ENCODE measurements at regions not wholly inside any gene's neighbourhood (a gene's known extent, or its start where the extent isn't known, plus 50 kb on each side); places are given as distances from the start of the nearest gene placed in this dataset.
"Not testable (repeated sequence)": the region's sequence is repeated elsewhere in the genome, so short reads cannot be mapped to it uniquely, and the experiment has no call there.

DNA sequence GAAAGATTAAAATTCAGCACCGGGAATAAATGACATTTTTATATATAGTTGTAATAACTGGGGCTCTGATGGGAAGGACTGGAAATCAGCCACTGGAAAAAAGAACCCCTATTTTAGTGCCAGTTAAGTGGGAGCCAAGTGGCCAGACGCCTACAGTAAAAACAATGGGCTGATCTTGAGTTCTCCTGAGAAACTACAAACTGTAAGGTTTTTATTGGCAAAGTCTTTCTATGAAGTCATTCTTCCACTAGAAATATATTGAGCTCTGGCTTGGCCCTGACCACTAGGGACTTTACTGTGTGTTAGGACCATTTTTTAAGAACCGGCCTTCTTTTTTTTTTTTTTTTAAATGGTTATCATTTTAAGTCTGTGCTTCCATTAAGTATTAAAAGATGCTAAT lies 79.6 kb downstream of the ZNF22 start:
- H3K4me3 ChIP-seq (ENCODE audit: low read depth in 1 of 2, low read length in 2 of 2): no peak overlapping the region
- H3K27ac ChIP-seq (ENCODE audit: low read length): no peak overlapping the region
- H3K27me3 ChIP-seq (ENCODE audit: low read depth, low read length): no peaks in the 10 kb centered on the region
- no peaks in the 10 kb centered on the region for H3K4me1 ChIP-seq (ENCODE audit: control insufficient read depth in 1 of 2, insufficient read depth in 2 of 2, low read length in 2 of 2)
- no peaks in the 10 kb centered on the region for H3K9me3 ChIP-seq (ENCODE audit: control insufficient read depth in 1 of 2, low read length in 2 of 2)
- H3K36me3 ChIP-seq (ENCODE audit: control insufficient read depth in 1 of 2, insufficient read depth in 2 of 2, low read length in 2 of 2): no peaks in the 10 kb centered on the region

DNA sequence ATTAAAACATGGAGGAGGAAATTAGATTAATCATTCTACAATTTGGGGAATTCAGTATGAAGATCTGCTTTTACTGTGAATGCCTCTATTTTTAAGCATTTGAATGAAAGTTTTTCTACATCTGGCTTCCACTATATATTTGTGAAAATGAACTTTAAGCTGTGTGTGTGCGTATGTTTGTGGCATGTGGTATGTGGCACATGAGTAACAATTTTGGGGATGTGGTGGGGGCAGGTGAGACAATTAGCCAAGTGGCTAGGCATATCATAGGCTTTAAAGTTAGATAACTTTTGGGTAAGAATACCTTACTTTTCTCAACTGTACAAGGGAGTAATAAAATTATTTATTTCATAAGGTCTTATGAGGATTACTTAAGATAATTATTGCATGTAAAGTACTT lies 81.5 kb downstream of the ZNF22 start:
- no peaks in the 10 kb centered on the region for H3K4me1 ChIP-seq (ENCODE audit: control insufficient read depth in 1 of 2, insufficient read depth in 2 of 2, low read length in 2 of 2)
- peaks cover 0 to 10% of the 10 kb centered on the region in 2 donors for H3K9me3 ChIP-seq (ENCODE audit: control insufficient read depth in 1 of 2, low read length in 2 of 2)
- H3K36me3 ChIP-seq (ENCODE audit: control insufficient read depth in 1 of 2, insufficient read depth in 2 of 2, low read length in 2 of 2): no peaks in the 10 kb centered on the region
- no peak overlapping the region for H3K27ac ChIP-seq (ENCODE audit: low read length)
- H3K27me3 ChIP-seq (ENCODE audit: low read depth, low read length): no peaks in the 10 kb centered on the region
- H3K4me3 ChIP-seq (ENCODE audit: low read depth in 1 of 2, low read length in 2 of 2): no peak overlapping the region

DNA sequence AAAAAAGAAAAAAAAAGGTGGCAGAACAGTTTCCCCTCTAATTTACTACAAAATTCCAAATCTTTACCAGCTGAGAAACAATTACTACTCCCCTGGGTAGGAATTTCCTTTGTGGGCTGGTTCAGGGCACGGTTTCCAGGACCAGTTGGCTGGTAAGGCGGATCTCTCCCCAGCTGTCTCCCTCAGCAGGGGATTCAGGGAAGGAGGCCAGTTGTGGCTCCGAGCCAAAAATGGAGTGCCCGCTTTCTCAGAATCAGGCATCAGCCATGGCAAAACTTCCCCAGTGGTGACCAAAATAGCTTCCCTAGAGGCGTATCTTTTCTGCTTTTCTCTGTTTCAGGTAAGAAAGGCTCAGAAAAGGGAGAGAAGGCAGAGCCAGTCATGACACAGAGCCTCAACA lies 91.2 kb downstream of the ZNF22 start:
- H3K4me1 ChIP-seq (ENCODE audit: control insufficient read depth in 1 of 2, insufficient read depth in 2 of 2, low read length in 2 of 2): no peaks in the 10 kb centered on the region
- H3K4me3 ChIP-seq (ENCODE audit: low read depth in 1 of 2, low read length in 2 of 2): no peak overlapping the region
- H3K36me3 ChIP-seq (ENCODE audit: control insufficient read depth in 1 of 2, insufficient read depth in 2 of 2, low read length in 2 of 2): no peaks in the 10 kb centered on the region
- H3K9me3 ChIP-seq (ENCODE audit: control insufficient read depth in 1 of 2, low read length in 2 of 2): no peaks in the 10 kb centered on the region
- H3K27ac ChIP-seq (ENCODE audit: low read length): no peak overlapping the region
- no peaks in the 10 kb centered on the region for H3K27me3 ChIP-seq (ENCODE audit: low read depth, low read length)

DNA sequence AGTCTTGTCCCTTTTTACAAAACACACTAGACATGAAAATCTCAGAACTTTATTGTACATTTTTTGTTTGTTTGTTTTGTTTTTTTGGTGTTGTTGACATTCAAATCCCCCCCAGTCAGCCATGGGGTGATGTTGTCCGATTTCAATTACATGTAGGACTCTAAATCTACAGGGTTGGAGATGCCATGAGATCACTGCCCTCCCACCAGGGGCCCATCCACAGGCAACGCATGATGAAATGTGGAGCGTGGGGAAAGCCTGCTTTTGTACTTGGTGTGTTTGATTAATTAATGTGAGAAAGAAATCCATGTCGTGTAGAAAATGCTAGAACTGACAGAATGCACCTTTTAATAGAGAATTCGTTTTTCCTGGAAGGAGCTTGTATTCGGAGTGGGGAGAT lies 93.2 kb downstream of the ZNF22 start:
- Histone ChIP-seq H3K27ac (ENCODE audit: low read length) (no peak overlapping the region), H3K4me1 (ENCODE audit: control insufficient read depth in 1 of 2, insufficient read depth in 2 of 2, low read length in 2 of 2) (no peaks in the 10 kb centered on the region), H3K36me3 (ENCODE audit: control insufficient read depth in 1 of 2, insufficient read depth in 2 of 2, low read length in 2 of 2) (no peaks in the 10 kb centered on the region), H3K27me3 (ENCODE audit: low read depth, low read length) (no peaks in the 10 kb centered on the region), H3K9me3 (ENCODE audit: control insufficient read depth in 1 of 2, low read length in 2 of 2) (no peaks in the 10 kb centered on the region), H3K4me3 (ENCODE audit: low read depth in 1 of 2, low read length in 2 of 2) (no peak overlapping the region)

DNA sequence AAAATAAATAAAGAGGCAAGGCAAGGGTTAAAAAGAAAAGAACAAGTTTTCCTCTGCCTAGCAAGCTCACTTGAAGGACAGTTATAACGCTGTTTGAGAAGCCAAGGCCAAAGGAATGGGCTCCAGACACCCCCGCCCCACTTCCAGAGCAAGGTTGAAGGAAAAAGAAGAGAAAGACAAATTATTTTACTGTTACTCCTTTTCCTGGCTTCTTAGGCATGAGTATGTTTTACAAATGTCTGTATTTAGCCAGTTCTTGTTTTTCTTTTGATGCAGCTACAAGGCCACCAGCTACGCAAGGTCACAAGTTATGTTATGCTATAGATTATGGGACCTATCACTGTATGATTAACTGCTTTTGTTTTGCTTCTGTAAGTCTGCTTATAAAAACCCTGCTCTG lies 94.6 kb downstream of the ZNF22 start:
- no peak overlapping the region for H3K27ac ChIP-seq (ENCODE audit: low read length)

DNA sequence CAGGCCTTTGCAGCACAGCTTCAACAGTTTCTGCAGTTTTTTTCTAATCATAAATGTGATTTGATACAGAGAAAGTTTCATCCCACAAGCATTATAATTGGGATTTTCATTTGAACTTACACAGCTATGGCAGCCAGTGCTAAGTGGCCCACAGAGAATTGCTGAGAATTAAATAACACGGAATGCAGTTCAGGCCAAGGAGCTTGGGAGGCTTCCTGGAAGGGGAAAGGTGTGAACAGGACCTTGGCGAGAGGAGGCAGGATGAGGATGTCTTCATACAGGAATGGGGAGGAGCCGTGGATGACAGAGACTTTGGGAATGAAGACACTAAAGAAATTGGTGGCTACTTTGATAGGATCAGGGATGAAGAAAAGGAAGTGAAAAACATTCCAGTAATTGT lies 95.3 kb downstream of the ZNF22 start:
- H3K27ac ChIP-seq (ENCODE audit: low read length): no peak overlapping the region
- no peaks in the 10 kb centered on the region for H3K27me3 ChIP-seq (ENCODE audit: low read depth, low read length)
- H3K36me3 ChIP-seq (ENCODE audit: control insufficient read depth in 1 of 2, insufficient read depth in 2 of 2, low read length in 2 of 2): no peaks in the 10 kb centered on the region
- H3K9me3 ChIP-seq (ENCODE audit: control insufficient read depth in 1 of 2, low read length in 2 of 2): no peaks in the 10 kb centered on the region
- H3K4me3 ChIP-seq (ENCODE audit: low read depth in 1 of 2, low read length in 2 of 2): no peak overlapping the region
- no peaks in the 10 kb centered on the region for H3K4me1 ChIP-seq (ENCODE audit: control insufficient read depth in 1 of 2, insufficient read depth in 2 of 2, low read length in 2 of 2)

More for the DNA sequence above, 94.6 kb downstream of the ZNF22 start:
- no peaks in the 10 kb centered on the region for H3K4me1 ChIP-seq (ENCODE audit: control insufficient read depth in 1 of 2, insufficient read depth in 2 of 2, low read length in 2 of 2)
- H3K27me3 ChIP-seq (ENCODE audit: low read depth, low read length): no peaks in the 10 kb centered on the region
- no peaks in the 10 kb centered on the region for H3K9me3 ChIP-seq (ENCODE audit: control insufficient read depth in 1 of 2, low read length in 2 of 2)
- H3K4me3 ChIP-seq (ENCODE audit: low read depth in 1 of 2, low read length in 2 of 2): no peak overlapping the region
- H3K36me3 ChIP-seq (ENCODE audit: control insufficient read depth in 1 of 2, insufficient read depth in 2 of 2, low read length in 2 of 2): no peaks in the 10 kb centered on the region

DNA sequence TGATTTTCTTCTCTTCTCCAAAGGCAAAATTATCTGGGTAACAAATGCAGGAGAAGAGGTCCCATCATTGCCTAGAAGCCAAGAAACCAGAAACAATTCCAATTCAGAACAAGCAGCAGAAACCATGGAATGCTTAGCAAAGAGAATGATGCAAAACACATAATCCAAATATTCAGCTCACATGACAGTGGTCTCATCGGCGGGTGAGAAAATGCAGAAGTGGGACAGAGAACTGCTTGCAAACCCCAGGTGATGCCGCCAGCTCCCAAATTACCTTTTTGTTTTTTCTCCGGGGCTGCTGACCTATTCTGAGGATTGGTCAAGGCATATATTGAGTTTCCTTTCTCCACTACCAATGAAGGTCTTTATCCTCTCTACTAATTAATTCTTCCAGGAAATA lies 99.7 kb downstream of the ZNF22 start:
- no peak overlapping the region for H3K4me3 ChIP-seq (ENCODE audit: low read depth in 1 of 2, low read length in 2 of 2)
- no peaks in the 10 kb centered on the region for H3K4me1 ChIP-seq (ENCODE audit: control insufficient read depth in 1 of 2, insufficient read depth in 2 of 2, low read length in 2 of 2)
- H3K9me3 ChIP-seq (ENCODE audit: control insufficient read depth in 1 of 2, low read length in 2 of 2): no peaks in the 10 kb centered on the region
- H3K36me3 ChIP-seq (ENCODE audit: control insufficient read depth in 1 of 2, insufficient read depth in 2 of 2, low read length in 2 of 2): no peaks in the 10 kb centered on the region
- H3K27me3 ChIP-seq (ENCODE audit: low read depth, low read length): no peaks in the 10 kb centered on the region
- no peak overlapping the region for H3K27ac ChIP-seq (ENCODE audit: low read length)

DNA sequence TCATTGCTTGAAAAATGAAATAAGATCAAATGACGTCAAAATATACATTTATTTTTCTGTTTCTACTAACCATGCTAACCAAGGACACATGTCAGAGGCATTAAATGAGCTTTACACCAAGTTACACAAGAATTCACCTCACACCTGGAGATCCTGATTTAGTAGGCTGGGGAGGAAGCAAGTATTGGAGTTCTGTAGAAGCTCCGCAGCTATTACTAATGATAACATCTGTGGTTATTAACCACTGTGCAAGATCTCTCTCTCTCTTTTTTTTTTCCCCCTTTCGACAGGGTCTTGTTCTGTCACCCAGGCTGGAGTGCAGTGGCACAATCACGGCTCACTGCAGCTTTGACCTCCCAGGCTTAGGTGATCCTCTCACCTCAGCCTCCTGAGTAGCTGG lies 104.0 kb downstream of the ZNF22 start:
- H3K4me1 ChIP-seq (ENCODE audit: control insufficient read depth in 1 of 2, insufficient read depth in 2 of 2, low read length in 2 of 2): no peaks in the 10 kb centered on the region
- H3K36me3 ChIP-seq (ENCODE audit: control insufficient read depth in 1 of 2, insufficient read depth in 2 of 2, low read length in 2 of 2): no peaks in the 10 kb centered on the region
- H3K27me3 ChIP-seq (ENCODE audit: low read depth, low read length): no peaks in the 10 kb centered on the region
- no peaks in the 10 kb centered on the region for H3K9me3 ChIP-seq (ENCODE audit: control insufficient read depth in 1 of 2, low read length in 2 of 2)
- no peak overlapping the region for H3K27ac ChIP-seq (ENCODE audit: low read length)
- no peak overlapping the region for H3K4me3 ChIP-seq (ENCODE audit: low read depth in 1 of 2, low read length in 2 of 2)

DNA sequence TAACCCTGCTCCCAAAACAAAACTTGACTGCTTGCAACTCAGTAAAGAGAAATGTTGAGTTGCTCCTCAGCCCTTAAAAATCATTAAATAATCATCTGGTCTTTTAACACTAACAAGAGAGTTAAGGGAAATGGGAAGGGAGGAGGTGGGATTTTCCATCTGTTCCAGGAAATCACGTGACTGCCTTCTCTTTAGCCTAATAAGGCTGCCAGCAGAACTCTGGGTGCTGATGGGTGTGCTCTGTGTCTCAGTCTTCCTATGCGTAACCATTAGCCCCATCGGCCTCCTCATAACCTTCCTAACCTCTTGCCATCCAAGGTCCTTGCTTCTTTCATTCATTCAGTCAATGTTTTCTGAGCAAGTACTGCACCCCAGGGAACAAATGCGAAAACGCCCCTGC lies 104.6 kb downstream of the ZNF22 start:
- H3K4me3 ChIP-seq (ENCODE audit: low read depth in 1 of 2, low read length in 2 of 2); H3K9me3 ChIP-seq (ENCODE audit: control insufficient read depth in 1 of 2, low read length in 2 of 2); H3K27ac ChIP-seq (ENCODE audit: low read length); H3K4me1 ChIP-seq (ENCODE audit: control insufficient read depth in 1 of 2, insufficient read depth in 2 of 2, low read length in 2 of 2); H3K36me3 ChIP-seq (ENCODE audit: control insufficient read depth in 1 of 2, insufficient read depth in 2 of 2, low read length in 2 of 2); H3K27me3 ChIP-seq (ENCODE audit: low read depth, low read length): not testable (repeated sequence)

DNA sequence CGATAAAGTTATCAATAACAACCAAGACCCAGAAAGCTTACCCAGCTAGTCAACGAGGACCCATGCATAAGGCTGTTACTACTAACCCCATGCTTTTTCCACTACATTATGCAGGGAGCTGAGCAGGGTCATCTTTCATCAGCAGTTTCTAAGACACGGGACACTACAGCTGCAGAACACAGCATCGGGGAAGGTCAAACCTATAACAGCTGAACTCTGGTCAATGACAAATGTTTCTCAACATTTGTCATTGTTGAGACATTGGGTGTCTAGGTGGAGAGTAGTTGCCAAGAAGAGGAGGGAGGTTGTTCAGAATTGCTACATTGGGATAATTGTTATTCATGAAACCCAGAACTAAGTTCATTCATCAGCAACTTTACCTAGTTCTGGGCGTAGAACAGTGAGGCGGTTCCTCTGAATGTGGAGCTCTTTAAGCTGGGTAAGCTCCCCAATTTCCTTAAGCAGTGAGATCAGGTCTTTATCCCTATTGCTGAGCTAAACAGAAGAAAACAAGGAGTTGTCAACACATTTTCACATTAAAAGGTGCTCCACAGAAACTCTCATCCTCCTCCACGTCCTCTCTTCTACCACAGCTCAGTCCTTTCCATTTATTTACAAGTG lies 105.6 kb downstream of the ZNF22 start:
- H3K36me3 ChIP-seq (ENCODE audit: control insufficient read depth in 1 of 2, insufficient read depth in 2 of 2, low read length in 2 of 2): no peaks in the 10 kb centered on the region
- no peaks in the 10 kb centered on the region for H3K9me3 ChIP-seq (ENCODE audit: control insufficient read depth in 1 of 2, low read length in 2 of 2)
- no peak overlapping the region for H3K27ac ChIP-seq (ENCODE audit: low read length)
- H3K27me3 ChIP-seq (ENCODE audit: low read depth, low read length): no peaks in the 10 kb centered on the region
- no peak overlapping the region for H3K4me3 ChIP-seq (ENCODE audit: low read depth in 1 of 2, low read length in 2 of 2)
- no peaks in the 10 kb centered on the region for H3K4me1 ChIP-seq (ENCODE audit: control insufficient read depth in 1 of 2, insufficient read depth in 2 of 2, low read length in 2 of 2)

DNA sequence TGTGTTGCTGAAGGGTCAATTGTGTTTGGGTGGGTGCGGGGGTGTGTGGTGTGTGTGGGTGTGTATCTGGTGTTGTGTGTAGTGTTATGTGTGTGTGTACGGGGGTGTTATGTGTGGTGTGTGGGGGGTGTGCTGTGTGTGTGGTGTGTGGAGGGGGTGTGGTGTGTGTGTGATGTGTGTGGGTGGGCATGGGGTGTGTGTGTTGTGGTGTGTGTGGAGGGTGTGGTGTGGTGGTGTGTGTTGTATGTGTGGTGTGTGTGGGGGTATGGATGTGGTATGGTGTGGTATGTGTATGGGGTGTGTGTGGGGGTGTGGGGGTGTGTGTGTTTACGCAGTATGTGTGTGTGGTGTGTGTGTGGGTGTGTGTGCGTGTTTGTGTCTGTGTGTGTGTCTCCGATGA lies 110.8 kb downstream of the ZNF22 start:
- Histone ChIP-seq H3K27me3 (ENCODE audit: low read depth, low read length) (no peaks in the 10 kb centered on the region), H3K4me3 (ENCODE audit: low read depth in 1 of 2, low read length in 2 of 2) (no peak overlapping the region), H3K36me3 (ENCODE audit: control insufficient read depth in 1 of 2, insufficient read depth in 2 of 2, low read length in 2 of 2) (no peaks in the 10 kb centered on the region), H3K9me3 (ENCODE audit: control insufficient read depth in 1 of 2, low read length in 2 of 2) (no peaks in the 10 kb centered on the region), H3K27ac (ENCODE audit: low read length) (no peak overlapping the region), H3K4me1 (ENCODE audit: control insufficient read depth in 1 of 2, insufficient read depth in 2 of 2, low read length in 2 of 2) (no peaks in the 10 kb centered on the region)

DNA sequence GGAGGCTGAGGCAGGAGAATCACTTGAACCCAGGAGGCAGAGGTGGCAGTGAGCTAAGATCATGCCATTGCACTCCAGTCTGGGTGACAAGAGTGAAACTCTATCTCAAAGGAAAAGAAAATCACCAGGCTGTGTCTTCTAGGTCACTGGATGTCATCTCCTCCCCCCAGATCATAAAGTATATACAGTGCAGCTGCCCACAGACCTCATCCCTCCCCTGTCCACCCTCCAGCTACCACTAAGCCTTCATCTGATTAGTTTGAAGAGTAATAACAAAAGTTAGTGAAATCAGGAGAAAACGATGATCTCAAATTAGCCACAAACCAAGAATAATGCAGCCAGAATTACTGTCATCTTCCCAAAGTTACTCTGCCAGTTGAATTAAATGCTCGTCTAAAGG lies 117.2 kb downstream of the ZNF22 start:
- not testable (repeated sequence) for H3K27me3 ChIP-seq (ENCODE audit: low read depth, low read length); H3K4me1 ChIP-seq (ENCODE audit: control insufficient read depth in 1 of 2, insufficient read depth in 2 of 2, low read length in 2 of 2); H3K27ac ChIP-seq (ENCODE audit: low read length); H3K4me3 ChIP-seq (ENCODE audit: low read depth in 1 of 2, low read length in 2 of 2); H3K36me3 ChIP-seq (ENCODE audit: control insufficient read depth in 1 of 2, insufficient read depth in 2 of 2, low read length in 2 of 2); H3K9me3 ChIP-seq (ENCODE audit: control insufficient read depth in 1 of 2, low read length in 2 of 2)

Measured in muscle layer of duodenum (tissue), 2 donors.